ENCODE measurements at regions not wholly inside any gene's neighbourhood (a gene's known extent, or its start where the extent isn't known, plus 50 kb on each side); places are given as distances from the start of the nearest gene placed in this dataset.

GRCh38 chr2:64718250-64718885, 64.7 kb upstream of the SERTAD2 start:
- H3K4ac ChIP-seq (ENCODE audit: low read depth, low read length): no peak overlapping the region
- no CpG with 5 or more reads among the region's 4 CpGs for WGBS (ENCODE audit: extremely low coverage, insufficient read length, low lambda C conversion rate)

More at GRCh38 chr2:64718250-64718885, 64.7 kb upstream of the SERTAD2 start:
- no peaks in the 10 kb centered on the region for H3K27me3 ChIP-seq (ENCODE audit: insufficient read depth, low read length)
- H4K20me1 ChIP-seq (ENCODE audit: control insufficient read depth, insufficient read depth, insufficient read length): no peaks in the 10 kb centered on the region
- Mint-ChIP-seq H3K36me3 (ENCODE audit: insufficient read depth in 1 of 3, low read depth in 3 of 3) (no peaks in the 10 kb centered on the region), H3K27ac (no peak overlapping the region), H3K4me3 (no peak overlapping the region), H3K4me1 (peaks cover 4 to 6% of the 10 kb centered on the region in 2 experiments), H3K9me3 (no peaks in the 10 kb centered on the region), H3K27me3 (ENCODE audit: low read depth) (no peaks in the 10 kb centered on the region)
- DNase-seq: no peak
- H3K9me3 ChIP-seq (ENCODE audit: control insufficient read depth, low read depth, low read length): no peaks in the 10 kb centered on the region
- no peak overlapping the region for H3K56ac ChIP-seq (ENCODE audit: insufficient read length, low read depth, low read length)
- no peaks in the 10 kb centered on the region for H3K23me2 ChIP-seq (ENCODE audit: insufficient read length, low read depth, low read length, poor library complexity, severe bottlenecking)
- H3K79me1 ChIP-seq (ENCODE audit: insufficient read depth, low read depth, low read length, poor library complexity, severe bottlenecking): no peaks in the 10 kb centered on the region
- H3K18ac ChIP-seq (ENCODE audit: insufficient read length, low read depth, low read length): no peak overlapping the region
- H4K91ac ChIP-seq (ENCODE audit: insufficient read length, low read depth, low read length): no peak overlapping the region
- H3K27ac ChIP-seq (ENCODE audit: insufficient read length, low read depth, low read length): no peak overlapping the region
- no peak overlapping the region for H3T11ph ChIP-seq (ENCODE audit: low read length)
- H3K4me2 ChIP-seq (ENCODE audit: insufficient read depth, insufficient read length, low read length): no peak overlapping the region
- no peak overlapping the region for H3K14ac ChIP-seq (ENCODE audit: insufficient read depth, low read length)
- H4K8ac ChIP-seq (replicated peaks; ENCODE audit: insufficient read length, low read depth, low read length): no peak overlapping the region
- no peaks in the 10 kb centered on the region for H3K79me2 ChIP-seq (ENCODE audit: insufficient read depth, low read length)
- H2BK12ac ChIP-seq (ENCODE audit: insufficient read length, low read depth, low read length): no peak overlapping the region
- no peak overlapping the region for H2BK15ac ChIP-seq (ENCODE audit: low read depth, low read length)
- H2BK20ac ChIP-seq (ENCODE audit: low read depth, low read length, poor library complexity, severe bottlenecking): no peak overlapping the region
- no peak overlapping the region for H4K5ac ChIP-seq (ENCODE audit: insufficient read length, low read depth, low read length)
- peak overlapping the region; percentile 41 for H2BK5ac ChIP-seq (ENCODE audit: insufficient read length, low read length)
- H3K4me1 ChIP-seq (ENCODE audit: insufficient read depth, low read length): no peaks in the 10 kb centered on the region; the same call in 1 of the 2 replicates
- H2AK5ac ChIP-seq (ENCODE audit: insufficient read length, low read length): no peak overlapping the region
- H2AFZ ChIP-seq (ENCODE audit: low read length): no peak overlapping the region
- no peak overlapping the region for H3K9ac ChIP-seq (ENCODE audit: extremely low read depth, insufficient read length, low read length)
- H2BK120ac ChIP-seq (ENCODE audit: low read depth, low read length, poor library complexity, severe bottlenecking): no peak overlapping the region
- H3K23ac ChIP-seq (ENCODE audit: insufficient read length, low read depth, low read length): no peak overlapping the region
- TF ChIP-seq CTCF (conservative IDR thresholded peaks at IDR 0.05): no peak

Data from H9 (cell line).